ENCODE measurements at regions not wholly inside any gene's neighbourhood (a gene's known extent, or its start where the extent isn't known, plus 50 kb on each side); places are given as distances from the start of the nearest gene placed in this dataset.
"Not testable (repeated sequence)": the region's sequence is repeated elsewhere in the genome, so short reads cannot be mapped to it uniquely, and the experiment has no call there.

DNA sequence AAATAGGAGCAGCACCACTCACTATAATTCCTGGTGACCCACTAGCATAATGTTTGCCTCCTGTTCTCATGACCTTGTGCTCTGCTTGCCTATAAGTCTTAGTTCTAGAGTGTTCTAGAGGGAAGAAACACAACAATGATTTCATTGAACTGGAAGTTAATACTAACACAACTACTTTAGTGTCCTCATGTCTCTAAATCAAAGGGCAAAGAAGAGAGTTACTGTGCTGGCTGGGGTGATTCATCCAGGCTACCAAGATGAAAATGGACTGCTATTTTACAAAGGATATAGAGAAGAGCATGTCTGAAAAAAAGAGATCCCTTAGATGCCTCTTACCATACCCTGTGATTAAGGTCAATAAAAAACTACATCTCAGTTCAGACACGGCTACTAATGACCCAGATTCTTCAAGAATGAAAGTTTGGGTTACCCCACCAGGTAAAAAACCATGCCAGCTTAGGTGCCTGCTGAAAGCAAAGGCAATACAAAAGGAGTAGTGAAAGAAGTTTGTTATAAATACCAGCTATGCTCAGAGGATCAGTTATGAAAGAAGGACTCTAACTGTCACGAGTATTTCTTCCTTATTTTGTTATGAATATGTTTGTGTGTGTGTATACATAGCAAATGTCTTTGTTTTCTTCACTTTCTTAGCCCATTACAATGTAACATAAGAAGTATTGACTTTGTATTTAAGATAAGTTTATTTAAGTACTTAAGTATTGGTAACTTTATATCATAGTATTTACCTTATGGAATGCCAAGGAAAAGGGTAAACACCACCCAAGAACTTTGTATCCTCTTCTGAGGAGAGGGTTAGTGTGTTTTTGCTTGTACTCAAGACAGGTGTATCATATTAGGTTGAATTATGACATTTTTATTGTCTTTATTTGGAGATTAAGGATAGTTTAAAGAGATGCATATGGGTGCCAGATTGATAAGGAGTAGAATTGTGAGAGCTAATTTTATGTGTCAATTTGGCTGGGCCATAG lies 314.1 kb upstream of the PTGER4 start:
- DNase-seq = no peak
- no peak for ATAC-seq
- intact Hi-C loops (cut with DNase I, micrococcal nuclease) = no loop called here

DNA sequence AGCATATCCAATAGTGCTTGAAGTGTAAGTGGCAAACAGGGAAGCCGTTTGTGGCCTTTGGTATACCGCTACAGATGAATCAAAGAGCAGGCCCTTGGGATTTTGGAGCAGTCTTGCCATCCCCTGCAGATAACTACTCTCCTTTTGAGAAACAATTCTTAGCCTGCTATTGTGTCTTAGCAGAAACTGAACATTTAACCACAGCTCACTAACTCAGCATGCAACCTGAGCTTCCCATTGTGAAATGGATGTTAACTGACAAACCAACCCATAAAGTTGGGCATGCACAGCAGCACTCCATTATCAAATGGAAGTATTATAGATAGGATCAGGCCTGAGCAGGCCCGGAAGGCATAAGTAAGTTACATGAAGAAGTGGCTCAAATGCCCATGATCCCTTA lies 315.3 kb upstream of the PTGER4 start:
- ATAC-seq (no peak), DNase-seq (no peak)
- intact Hi-C loops (cut with DNase I, micrococcal nuclease) = no loop called here

DNA sequence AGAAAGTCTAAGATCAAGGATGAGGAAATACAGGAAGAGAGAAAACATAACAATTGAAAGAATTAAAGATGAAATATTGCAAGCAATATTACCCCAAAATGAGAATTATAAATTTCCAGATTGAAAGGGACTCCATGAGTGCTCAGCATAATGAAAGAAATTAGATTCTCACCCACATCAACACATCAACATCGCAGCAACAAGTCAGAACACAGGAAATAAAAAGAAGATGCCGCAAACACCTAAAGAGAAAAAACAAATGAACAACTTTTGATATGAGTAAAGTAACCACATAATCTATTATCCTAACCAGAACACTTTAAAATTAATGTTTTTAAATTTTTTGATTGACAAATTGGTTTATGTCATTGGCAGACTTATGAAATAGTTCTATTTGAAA lies 318.3 kb upstream of the PTGER4 start:
- DNase-seq (no peak), ATAC-seq (no peak)
- intact Hi-C loops (cut with DNase I, micrococcal nuclease) = no loop called here

DNA sequence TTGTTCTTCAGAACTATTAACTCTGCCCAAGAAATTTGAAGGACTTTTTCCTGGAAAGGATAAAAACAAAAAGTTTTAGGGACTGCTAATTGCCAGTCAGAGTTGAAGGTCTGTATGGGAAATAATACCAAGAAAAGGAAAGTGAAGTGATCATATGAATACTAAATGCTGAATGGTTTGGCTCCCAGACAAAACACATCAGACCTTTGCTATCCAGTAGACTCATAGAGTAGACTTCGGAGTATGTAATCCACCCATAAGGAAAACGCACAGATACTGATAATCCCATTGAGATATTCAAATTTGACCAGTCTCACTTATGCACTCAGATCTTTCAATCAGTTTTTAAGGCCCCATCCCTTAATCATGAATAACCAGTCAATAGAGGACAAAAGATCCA lies 319.0 kb upstream of the PTGER4 start:
- DNase-seq (no peak), ATAC-seq (peak; percentile 56)
- intact Hi-C loops (cut with DNase I, micrococcal nuclease) = no loop called here

DNA sequence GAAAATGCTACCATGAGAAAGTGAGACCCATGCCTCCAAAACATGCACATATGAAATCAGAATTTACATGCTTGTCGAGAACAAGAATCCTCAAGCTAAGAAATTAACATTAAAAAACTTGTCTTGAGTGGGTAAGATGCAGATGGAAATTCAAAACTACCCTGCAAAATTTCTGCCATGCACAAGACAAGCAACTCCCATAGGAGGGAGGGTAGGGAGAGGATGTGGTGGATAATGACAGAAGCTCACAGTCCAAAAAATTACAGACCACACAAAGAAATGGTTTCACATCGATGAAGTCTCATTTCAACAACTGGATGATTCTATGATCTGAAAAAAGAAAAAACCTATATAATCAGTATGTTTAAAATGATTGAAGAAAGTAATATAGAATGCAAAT lies 319.9 kb upstream of the PTGER4 start:
- ATAC-seq (no peak), DNase-seq (no peak)
- intact Hi-C loops (cut with DNase I, micrococcal nuclease) = no loop called here

DNA sequence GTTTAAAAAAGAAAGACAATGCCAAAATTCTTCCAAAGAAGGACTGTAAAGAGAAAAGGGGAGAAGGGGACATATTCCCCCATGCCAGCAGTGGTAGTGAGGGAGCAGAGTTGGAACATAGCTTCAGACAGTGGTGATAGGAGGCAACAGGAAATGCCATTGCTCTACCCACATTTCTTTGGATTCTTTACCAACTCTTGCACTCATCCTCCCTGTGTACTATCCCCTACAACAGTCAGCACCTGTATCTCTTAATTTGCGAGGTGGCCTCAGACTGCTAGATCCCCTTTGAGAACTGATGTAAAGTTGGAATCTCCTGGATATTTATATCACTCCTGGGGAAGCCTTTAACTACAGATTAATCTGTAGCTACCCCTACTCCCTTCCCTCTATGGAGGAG lies 320.6 kb upstream of the PTGER4 start:
- DNase-seq (no peak), ATAC-seq (no peak)
- intact Hi-C loops (cut with DNase I, micrococcal nuclease) = no loop called here

DNA sequence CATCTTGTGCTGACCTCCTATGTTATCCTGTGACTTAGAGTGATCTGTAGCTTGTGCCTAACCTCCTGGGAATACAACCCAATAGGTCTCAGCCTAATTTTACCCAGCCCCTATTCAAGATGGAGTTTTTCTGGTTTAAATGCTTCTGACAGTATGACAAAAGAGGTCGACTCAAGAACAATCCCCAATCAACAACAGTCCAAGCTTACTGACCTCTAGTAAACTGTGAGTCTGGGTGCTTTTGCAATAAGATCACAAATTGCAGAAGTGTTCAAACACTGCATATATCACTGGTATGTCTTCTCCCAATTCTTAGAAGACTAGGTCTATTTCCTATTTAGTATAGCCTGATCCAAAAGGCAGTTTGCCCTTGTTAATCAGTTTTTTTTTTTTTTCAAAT lies 323.5 kb upstream of the PTGER4 start:
- no peak for ATAC-seq
- DNase-seq = no peak
- intact Hi-C loops (cut with DNase I, micrococcal nuclease) = no loop called here

DNA sequence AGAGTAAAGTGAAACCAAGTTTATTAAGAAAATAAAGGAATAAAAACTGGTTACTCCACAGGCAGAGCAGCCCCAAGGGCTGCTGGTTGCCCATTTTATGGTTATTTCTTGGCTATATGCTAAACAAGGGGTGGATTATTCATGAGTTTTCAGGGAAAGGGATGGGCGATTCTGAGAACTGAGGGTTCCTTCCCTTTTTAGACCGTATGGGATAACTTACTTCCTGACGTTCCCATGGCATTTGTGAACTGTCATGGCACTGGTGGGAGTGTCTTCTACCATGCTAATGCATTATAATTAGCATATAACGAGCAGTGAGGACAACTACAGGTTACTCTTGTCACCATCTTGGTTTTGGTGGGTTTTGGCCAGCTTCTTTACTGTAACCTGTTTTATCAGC lies 323.9 kb upstream of the PTGER4 start:
- DNase-seq (no peak), ATAC-seq (no peak)
- intact Hi-C loops (cut with DNase I, micrococcal nuclease) = no loop called here

DNA sequence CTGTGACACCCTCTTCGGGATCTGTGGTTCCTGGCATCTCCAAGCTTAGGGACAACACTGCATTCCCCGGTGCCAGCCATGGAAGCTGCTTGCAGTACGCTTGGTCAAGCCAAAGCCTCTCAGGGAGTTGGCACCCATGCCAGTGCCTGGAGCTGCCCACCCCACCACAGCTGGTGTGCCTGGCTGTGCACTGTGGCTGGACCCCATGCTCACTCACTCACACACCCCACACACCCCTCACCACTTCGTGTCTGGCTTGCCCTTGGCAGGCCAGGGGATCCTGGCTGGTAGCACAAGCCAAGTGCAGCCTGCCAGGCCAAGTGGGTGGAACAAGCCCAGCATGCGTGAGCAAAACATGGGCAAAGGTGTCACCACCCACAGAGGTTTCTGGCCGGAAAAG lies 324.5 kb upstream of the PTGER4 start:
- no peak for DNase-seq
- intact Hi-C loops (cut with DNase I, micrococcal nuclease) = no loop called here
- no peak for ATAC-seq

DNA sequence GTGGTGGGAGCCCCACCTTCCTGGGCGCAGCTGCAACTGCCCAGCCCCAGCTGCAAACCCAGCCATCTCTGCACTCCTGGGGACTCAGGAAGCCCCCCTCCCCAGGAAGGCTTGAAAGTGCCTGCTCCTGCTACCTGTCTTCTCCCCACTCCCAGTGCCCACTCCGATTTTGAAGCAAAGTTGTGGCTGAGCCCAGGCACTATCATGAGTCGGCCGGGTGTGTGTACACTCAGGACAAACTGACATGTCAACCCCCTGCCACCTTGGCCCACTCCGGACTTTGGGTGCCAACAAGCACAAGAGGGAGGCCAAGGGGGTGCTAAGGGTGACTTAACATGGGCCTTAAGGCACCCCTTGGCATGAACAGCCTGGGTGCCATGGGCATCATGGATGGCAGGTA lies 325.5 kb upstream of the PTGER4 start:
- ATAC-seq = no peak
- intact Hi-C loops (cut with DNase I, micrococcal nuclease) = no loop called here
- DNase-seq = no peak

DNA sequence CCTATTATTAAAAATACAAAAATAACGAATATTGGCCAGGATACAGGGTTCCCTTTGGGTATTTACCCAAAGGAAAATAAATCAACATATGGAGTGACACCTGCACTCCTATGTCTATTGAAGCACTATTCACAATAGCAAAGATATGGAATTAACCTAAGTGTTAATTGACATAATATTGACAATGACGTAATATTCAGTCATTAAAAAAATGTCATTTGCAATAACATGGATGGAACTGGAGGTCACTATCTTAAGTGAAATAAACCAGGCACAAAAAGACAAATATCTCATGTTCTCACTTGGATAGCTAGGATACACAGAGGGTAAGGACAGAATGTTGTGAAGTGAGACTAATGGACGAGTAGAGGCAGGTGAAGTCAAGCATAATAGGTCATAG lies 326.3 kb upstream of the PTGER4 start:
- intact Hi-C loops (cut with DNase I, micrococcal nuclease) = no loop called here
- no peak for DNase-seq
- no peak for ATAC-seq

DNA sequence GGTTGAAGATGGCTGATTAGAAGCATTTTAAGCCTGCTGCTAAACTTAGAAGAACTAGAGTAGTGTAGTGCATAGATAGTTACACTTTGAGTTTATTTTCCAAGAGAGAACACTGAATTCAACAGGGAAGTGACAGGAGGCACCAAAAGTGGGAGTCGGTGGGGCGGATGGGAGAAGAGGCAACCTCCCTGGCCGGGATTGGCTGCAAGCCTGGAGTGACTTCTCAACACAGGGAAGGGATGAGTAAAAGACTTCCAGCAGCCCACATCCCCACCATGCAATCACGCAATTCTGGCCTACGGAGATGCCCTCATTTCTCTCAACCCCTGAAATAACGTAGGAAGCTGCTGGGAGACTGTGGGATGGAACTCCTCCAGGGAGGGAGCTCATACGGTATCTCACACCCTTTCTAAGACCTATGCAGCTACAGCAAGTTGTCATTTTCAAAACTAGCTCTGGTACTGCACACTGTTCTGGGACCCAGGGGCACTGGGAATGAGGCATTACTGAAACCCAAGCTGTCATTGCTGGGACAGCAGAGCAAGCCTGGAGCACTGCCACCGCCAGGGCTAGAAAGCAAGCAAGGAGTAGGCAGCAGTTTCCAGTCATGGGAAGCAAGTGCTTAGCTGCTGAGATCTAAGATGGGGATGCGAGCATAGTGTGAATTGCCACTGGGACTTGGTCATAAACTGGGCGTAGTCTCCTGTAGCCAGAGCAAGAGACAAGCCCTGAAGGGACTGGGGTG lies 331.6 kb upstream of the PTGER4 start:
- DNase-seq (no peak), ATAC-seq (no peak)
- intact Hi-C loops (cut with DNase I, micrococcal nuclease) = no loop called here

DNA sequence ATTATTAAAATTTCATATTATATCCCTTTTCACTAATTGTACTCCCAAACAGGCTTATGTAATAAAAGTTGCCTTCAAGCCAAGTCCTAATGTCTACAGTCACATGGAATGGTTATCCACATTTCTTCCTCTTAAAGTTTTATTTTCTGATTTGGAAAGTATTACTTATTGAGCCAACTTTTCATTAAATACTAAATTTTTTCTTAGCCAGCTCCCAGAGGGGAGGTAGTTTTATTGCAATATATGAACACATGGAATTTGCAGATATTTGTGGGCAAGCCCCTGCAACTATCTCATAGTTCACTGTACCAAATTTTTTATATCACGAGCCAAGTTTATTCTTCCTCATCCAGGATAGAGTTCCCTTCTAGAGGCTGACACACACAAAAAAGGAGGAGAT lies 332.8 kb upstream of the PTGER4 start:
- no peak for DNase-seq
- no peak for ATAC-seq
- intact Hi-C loops (cut with DNase I, micrococcal nuclease) = no loop called here

DNA sequence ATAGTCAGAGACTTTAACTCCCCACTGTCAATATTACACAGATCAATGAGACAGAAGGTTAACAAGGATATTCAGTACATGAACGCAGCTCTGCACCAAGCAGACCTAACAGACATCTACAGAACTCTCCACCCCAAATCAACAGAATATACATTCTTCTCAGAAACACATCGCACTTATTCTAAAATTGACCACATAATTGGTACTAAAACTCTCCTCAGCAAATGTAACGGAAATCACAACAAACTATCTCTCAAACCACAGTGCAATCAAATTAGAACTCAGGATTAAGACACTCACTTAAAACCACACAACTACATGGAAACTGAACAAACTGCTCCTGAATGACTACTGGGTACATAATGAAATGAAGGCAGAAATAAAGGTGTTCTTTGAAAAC lies 341.3 kb upstream of the PTGER4 start:
- ATAC-seq; DNase-seq; intact Hi-C loops (cut with DNase I, micrococcal nuclease): not testable (repeated sequence)

DNA sequence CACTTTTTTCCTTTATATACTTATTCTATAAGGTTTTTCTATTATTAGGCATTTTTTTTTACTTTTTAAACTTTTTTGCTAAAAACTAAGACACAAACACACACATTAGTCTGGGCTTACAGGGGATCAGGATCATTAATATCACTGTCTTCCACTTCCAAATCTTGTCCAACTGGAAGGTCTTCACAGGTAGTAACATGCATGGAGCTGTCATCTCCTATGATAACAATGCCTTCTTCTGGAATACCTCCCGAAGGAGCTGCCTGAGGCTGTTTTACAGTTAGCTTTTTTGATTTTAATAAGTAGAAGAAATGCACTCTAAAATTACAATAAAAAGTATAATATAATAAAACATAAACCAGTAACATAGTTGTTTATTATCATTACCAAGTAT lies 345.5 kb upstream of the PTGER4 start:
- DNase-seq = no peak
- intact Hi-C loops (cut with DNase I, micrococcal nuclease) = no loop called here
- ATAC-seq = no peak

DNA sequence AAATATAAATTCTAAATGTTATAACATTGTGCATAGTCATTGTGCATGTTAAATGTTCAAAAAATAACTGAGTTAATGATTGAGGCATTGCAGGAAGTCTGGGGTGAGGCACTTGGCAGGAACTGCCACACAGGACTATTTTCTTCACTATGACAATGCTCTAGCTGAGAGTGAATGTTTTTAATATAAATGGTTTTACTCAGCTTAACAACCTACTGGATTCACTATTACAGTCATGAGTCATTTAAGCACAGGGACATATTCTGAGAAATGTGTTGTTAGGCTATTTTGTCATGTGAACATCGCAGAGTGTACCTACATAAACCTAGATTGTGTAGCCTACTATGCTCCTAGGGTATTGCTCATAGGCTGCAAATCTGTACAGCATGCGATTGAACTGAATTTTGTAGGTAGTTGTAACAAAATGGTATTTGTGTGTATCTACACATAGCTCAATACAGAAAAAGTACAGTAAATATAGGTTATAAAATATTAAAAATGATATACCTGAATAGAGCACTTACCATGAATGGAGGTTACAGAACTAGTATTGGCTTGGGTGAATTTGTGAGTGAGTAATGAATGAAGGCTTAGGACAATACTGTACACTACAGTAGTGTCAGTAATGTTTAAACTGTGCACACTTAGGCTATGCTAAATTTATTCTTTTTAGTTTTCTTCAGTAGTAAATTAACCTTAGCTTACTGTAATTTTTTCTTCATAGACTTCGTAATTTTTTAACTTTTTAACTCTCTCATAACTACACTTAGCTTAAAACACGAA lies 346.1 kb upstream of the PTGER4 start:
- intact Hi-C loops (cut with DNase I, micrococcal nuclease) = no loop called here
- DNase-seq (no peak), ATAC-seq (peak; percentile 72)

DNA sequence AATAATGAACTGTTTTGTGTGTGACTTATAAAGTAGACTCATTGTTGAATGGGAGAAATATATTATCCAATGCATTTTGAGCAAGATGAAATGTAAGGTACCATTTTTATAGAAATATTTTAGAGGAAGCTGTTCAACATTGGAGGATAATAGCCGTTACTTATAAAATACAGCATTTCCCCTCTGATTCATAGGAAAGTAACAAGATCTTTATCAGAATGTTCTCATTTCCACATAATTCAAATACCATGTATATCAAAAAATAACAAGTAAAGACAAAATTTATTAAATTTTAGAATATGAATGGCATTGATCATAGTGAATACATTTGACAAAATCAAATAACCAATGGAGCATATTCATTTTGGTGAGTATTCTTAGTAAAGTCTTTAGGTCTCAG lies 346.7 kb upstream of the PTGER4 start:
- intact Hi-C loops (cut with DNase I, micrococcal nuclease) = no loop called here
- DNase-seq (no peak), ATAC-seq (no peak)

DNA sequence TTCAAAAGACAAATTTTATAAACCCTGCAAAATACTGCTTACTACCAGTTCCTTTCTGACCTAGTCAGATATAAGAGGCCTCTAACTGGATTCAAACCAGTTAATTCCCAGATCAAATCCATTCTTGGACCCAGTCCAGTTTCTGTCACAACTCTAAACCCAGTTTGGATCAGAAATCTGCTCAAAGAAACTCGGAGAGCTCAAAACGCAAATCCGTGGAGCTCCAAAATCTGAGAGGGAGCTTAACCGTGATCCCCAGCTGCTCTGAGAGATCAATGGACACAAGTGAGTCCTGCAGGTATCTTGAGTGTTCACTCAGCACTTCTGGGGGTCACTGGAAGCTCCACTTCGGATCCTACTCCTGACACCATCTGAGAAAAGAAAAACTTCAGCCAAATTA lies 348.1 kb upstream of the PTGER4 start:
- intact Hi-C loops (cut with DNase I, micrococcal nuclease) = no loop called here
- ATAC-seq (no peak), DNase-seq (no peak)

DNA sequence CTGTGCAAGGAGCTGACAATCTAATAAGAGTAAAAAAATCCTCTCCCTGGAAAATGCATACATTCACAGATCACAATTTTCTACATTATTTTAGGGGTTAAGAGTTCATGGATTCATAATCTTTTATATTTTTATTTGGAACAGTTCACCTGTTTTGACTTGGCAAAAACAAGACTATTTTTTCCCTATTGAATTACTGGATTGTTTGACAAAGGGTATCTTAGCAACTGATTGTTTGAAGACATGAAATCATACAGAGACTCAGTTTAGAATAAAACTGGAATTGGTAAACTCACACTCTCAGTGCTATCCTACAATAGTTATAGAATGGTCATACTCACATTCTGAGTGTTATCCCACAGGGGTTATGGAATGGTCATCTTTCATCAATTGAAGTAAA lies 358.2 kb upstream of the PTGER4 start:
- DNase-seq (no peak), ATAC-seq (no peak)
- intact Hi-C loops (cut with DNase I, micrococcal nuclease) = no loop called here

DNA sequence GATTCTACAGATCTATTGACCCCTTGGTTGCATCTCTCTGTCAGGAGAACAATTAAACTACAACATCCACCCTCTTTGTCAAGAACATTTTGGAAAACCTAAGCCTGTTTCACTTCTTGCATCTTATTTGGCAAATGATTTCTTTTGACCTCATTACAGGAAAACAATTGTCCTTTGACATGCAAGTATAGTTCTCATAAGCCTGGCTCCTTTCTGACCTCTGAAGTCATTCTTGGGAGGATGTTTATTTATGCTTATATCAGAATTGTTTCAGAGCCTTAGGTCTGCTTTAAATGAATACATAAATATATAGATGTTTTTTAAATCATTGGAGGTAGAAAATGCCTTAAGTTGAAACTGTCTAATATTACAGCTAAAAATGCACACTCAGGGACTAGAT lies 361.3 kb upstream of the PTGER4 start:
- intact Hi-C loops (cut with DNase I, micrococcal nuclease) = no loop called here
- DNase-seq = no peak

More for the DNA sequence above, 361.3 kb upstream of the PTGER4 start:
- ATAC-seq = no peak

All from left colon (tissue), 2 donors.